MM.1S (cell line): ENCODE measurements at regions not wholly inside any gene's neighbourhood (a gene's known extent, or its start where the extent isn't known, plus 50 kb on each side); places are given as distances from the start of the nearest gene placed in this dataset.

ENCODE experiments used
- DNase-seq: peaks from one replicate; pipeline ENCODE4 v3.0.0-alpha.2; 2015
- H2AFZ ChIP-seq: fragments of 300-600 bp; sonication (generic); 2 replicates; pipeline ENCODE4 v1.6.0; 2016; ENCODE audit warnings: antibody characterized with exemption, low read length
- H3F3A ChIP-seq: fragments of 300-600 bp; sonication (generic); 2 replicates; pipeline ENCODE4 v1.6.1; 2016; ENCODE audit warnings: mild to moderate bottlenecking, antibody characterized with exemption, low read length, moderate library complexity, mixed read lengths; ENCODE audit not compliant: insufficient read depth
- H3K27ac ChIP-seq: fragments of 300-600 bp; sonication (generic); 2 replicates; pipeline ENCODE4 v1.5.1; 2016; ENCODE audit warnings: mild to moderate bottlenecking, low read length
- H3K27me3 ChIP-seq: fragments of 300-600 bp; sonication (generic); replicated peaks from 2 replicates; pipeline ENCODE4 v1.6.0; 2016; ENCODE audit warnings: low read length; ENCODE audit not compliant: insufficient read depth
- H3K36me3 ChIP-seq: fragments of 300-600 bp; sonication (generic); replicated peaks from 2 replicates; pipeline ENCODE4 v1.6.1; 2016; ENCODE audit warnings: mild to moderate bottlenecking, low read length, mixed read lengths; ENCODE audit not compliant: insufficient read depth
- H3K4me1 ChIP-seq: fragments of 300-600 bp; sonication (generic); 2 replicates; pipeline ENCODE4 v1.6.1; 2016; ENCODE audit warnings: low read length, mixed read lengths
- H3K4me2 ChIP-seq: fragments of 300-600 bp; sonication (generic); 2 replicates; pipeline ENCODE4 v1.6.0; 2016; ENCODE audit warnings: low read depth, low read length
- H3K4me3 ChIP-seq: fragments of 300-600 bp; sonication (generic); 2 replicates; pipeline ENCODE4 v1.5.1; 2016; ENCODE audit warnings: low read length, mixed read lengths
- H3K79me2 ChIP-seq: fragments of 300-600 bp; sonication (generic); 2 replicates; pipeline ENCODE4 v1.6.1; 2016; ENCODE audit warnings: mixed run types, low read length, mixed read lengths
- H3K9ac ChIP-seq: fragments of 300-600 bp; sonication (generic); 2 replicates; pipeline ENCODE4 v1.6.1; 2016; ENCODE audit warnings: low read length, mixed read lengths
- H3K9me2 ChIP-seq: fragments of 300-600 bp; sonication (generic); replicated peaks from 2 replicates; pipeline ENCODE4 v1.6.1; 2016; ENCODE audit warnings: mild to moderate bottlenecking, low read length, mixed read lengths; ENCODE audit not compliant: insufficient read depth
- H3K9me3 ChIP-seq: fragments of 300-600 bp; sonication (generic); replicated peaks from 2 replicates; pipeline ENCODE4 v1.6.1; 2016; ENCODE audit warnings: mild to moderate bottlenecking, low read length, mixed read lengths; ENCODE audit not compliant: insufficient read depth
- H4K20me1 ChIP-seq: fragments of 300-600 bp; sonication (generic); 2 replicates; pipeline ENCODE4 v1.6.1; 2016; ENCODE audit warnings: mild to moderate bottlenecking, low read length, moderate library complexity, mixed read lengths; ENCODE audit not compliant: insufficient read depth
- EZH2 ChIP-seq: fragments of 300-600 bp; sonication (generic); optimal IDR thresholded peaks from 2 replicates; pipeline ENCODE3; 2017; ENCODE audit warnings: low read depth, mild to moderate bottlenecking, antibody characterized with exemption, low read length, mixed read lengths
- EZH2phosphoT487 ChIP-seq: fragments of 300-600 bp; sonication (generic); IDR thresholded peaks from 2 replicates; pipeline ENCODE4 v1.6.1; 2018; ENCODE audit warnings: antibody characterized with exemption, low read length
- TF ChIP-seq, protein P1 (sequence below): fragments of 300-600 bp; sonication (generic); IDR thresholded peaks from 2 replicates; pipeline ENCODE4 v1.5.1; 2016; ENCODE audit warnings: antibody characterized with exemption, low read length, mixed read lengths

DNA sequence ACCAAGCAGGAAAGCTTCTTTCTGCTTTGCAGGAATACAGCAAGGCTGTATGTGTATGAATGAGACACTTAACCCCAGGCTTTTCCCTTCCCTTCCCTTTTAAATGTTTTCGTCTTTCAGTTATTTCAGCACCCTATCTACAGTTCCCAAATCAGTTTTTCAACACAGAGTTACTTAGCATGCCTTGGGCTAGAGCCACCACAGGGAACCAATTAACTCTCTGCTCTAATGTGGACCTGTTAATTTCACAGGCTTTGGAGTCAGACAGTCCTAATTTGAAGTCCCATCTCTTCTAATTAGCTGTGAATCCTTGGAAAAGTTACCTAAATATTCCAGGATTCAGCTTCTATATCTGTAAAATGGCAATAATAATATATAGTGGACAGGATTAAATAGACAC is 89.2 kb upstream of the REG3A start:
- Histone ChIP-seq H3K36me3 (no peaks in the 10 kb centered on the region), H3K9me2 (no peaks in the 10 kb centered on the region), H3K27me3 (no peaks in the 10 kb centered on the region), H3K9ac (no peak overlapping the region), H3K4me1 (no peaks in the 10 kb centered on the region), H3F3A (no peaks in the 10 kb centered on the region), H3K4me2 (no peak overlapping the region), H4K20me1 (no peaks in the 10 kb centered on the region), H3K9me3 (0 out of 2 replicates have a peak, but pooled peaks cover 2% of the 10 kb centered on the region), H2AFZ (no peak overlapping the region), H3K27ac (no peak overlapping the region), H3K4me3 (no peak overlapping the region), H3K79me2 (no peaks in the 10 kb centered on the region)
- TF ChIP-seq EZH2, result no peak
- no peak for TF ChIP-seq EZH2phosphoT487
- TF ChIP-seq, protein P1, sequence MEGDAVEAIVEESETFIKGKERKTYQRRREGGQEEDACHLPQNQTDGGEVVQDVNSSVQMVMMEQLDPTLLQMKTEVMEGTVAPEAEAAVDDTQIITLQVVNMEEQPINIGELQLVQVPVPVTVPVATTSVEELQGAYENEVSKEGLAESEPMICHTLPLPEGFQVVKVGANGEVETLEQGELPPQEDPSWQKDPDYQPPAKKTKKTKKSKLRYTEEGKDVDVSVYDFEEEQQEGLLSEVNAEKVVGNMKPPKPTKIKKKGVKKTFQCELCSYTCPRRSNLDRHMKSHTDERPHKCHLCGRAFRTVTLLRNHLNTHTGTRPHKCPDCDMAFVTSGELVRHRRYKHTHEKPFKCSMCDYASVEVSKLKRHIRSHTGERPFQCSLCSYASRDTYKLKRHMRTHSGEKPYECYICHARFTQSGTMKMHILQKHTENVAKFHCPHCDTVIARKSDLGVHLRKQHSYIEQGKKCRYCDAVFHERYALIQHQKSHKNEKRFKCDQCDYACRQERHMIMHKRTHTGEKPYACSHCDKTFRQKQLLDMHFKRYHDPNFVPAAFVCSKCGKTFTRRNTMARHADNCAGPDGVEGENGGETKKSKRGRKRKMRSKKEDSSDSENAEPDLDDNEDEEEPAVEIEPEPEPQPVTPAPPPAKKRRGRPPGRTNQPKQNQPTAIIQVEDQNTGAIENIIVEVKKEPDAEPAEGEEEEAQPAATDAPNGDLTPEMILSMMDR, result no peak
- DNase-seq, result no peak

DNA sequence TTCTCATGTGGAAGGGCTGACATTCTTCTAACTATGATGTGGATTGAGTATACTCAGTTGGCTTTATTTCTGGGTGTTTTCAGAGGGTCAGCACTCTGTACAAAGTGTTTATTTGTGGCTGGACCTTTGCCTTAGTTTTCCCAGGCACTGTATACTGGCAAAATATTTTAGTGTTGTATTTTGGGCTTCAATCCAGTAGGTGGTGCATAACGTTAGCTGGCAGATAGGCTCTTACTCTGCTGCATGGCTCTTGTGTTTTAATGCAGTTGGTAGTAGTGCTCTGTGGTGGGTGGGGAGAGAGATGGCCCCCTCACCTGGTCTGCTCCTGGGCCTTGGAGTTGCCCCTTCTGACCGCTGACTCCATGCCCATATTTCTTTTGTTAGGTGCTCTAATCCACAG is 75.6 kb upstream of the REG3A start:
- no peak for TF ChIP-seq EZH2
- TF ChIP-seq, protein P1, result peak; percentile 9; the same call in 1 of the 2 replicates
- TF ChIP-seq EZH2phosphoT487, result no peak
- H4K20me1 ChIP-seq, result no peaks in the 10 kb centered on the region
- no peak overlapping the region for H3K4me3 ChIP-seq
- no peak for DNase-seq
- H3K9me2 ChIP-seq, result no peaks in the 10 kb centered on the region
- no peak overlapping the region for H3K9ac ChIP-seq
- H3K4me2 ChIP-seq, result no peak overlapping the region
- H2AFZ ChIP-seq, result no peak overlapping the region
- no peaks in the 10 kb centered on the region for H3K4me1 ChIP-seq
- H3K27ac ChIP-seq, result no peak overlapping the region
- no peaks in the 10 kb centered on the region for H3K9me3 ChIP-seq
- H3F3A ChIP-seq, result no peaks in the 10 kb centered on the region
- H3K36me3 ChIP-seq, result no peaks in the 10 kb centered on the region
- H3K79me2 ChIP-seq, result no peaks in the 10 kb centered on the region
- H3K27me3 ChIP-seq, result no peaks in the 10 kb centered on the region

DNA sequence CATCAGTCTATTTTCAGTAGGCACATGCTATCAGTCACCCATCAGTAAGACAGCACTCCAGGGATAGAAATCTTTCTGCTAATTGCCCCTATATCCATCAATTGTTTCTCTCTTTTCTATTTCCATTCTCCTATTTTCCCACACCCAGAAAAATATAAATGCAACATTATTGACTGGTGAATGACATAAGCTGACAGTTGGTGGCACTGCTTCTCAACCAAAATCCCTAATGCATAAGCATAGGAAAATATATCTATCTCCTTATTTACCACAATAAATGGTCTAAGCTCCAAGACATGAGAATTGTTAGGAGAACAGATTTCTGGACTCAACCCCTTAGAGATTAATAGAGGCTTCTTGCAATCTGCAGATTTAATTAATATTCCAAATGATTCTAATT is 64.0 kb upstream of the REG3A start:
- H3K9me3 ChIP-seq, result no peaks in the 10 kb centered on the region
- no peaks in the 10 kb centered on the region for H3K4me1 ChIP-seq
- no peak for TF ChIP-seq EZH2phosphoT487
- TF ChIP-seq, protein P1, result peak; percentile 14; the same call in 1 of the 2 replicates
- TF ChIP-seq EZH2, result no peak
- H3K36me3 ChIP-seq, result no peaks in the 10 kb centered on the region
- no peaks in the 10 kb centered on the region for H3K27me3 ChIP-seq
- H4K20me1 ChIP-seq, result no peaks in the 10 kb centered on the region
- no peak overlapping the region for H3K9ac ChIP-seq
- H3K27ac ChIP-seq, result no peak overlapping the region
- DNase-seq, result no peak
- H3K4me3 ChIP-seq, result no peak overlapping the region
- no peaks in the 10 kb centered on the region for H3K79me2 ChIP-seq
- H2AFZ ChIP-seq, result no peak overlapping the region
- no peak overlapping the region for H3K4me2 ChIP-seq
- no peaks in the 10 kb centered on the region for H3F3A ChIP-seq
- H3K9me2 ChIP-seq, result no peaks in the 10 kb centered on the region
